ENCODE measurements at regions not wholly inside any gene's neighbourhood (a gene's known extent, or its start where the extent isn't known, plus 50 kb on each side); places are given as distances from the start of the nearest gene placed in this dataset.

GRCh38 chr13:97107815-97108529, 113.7 kb upstream of the OXGR1 start:
- no peak for DNase-seq
- peaks cover 58% of the 10 kb centered on the region for H3K27me3 Mint-ChIP-seq (ENCODE audit: low read depth)
- H3K14ac ChIP-seq (ENCODE audit: insufficient read depth, low read length) = no peak overlapping the region
- H4K91ac ChIP-seq (ENCODE audit: insufficient read length, low read depth, low read length) = no peak overlapping the region
- no peaks in the 10 kb centered on the region for H4K20me1 ChIP-seq (ENCODE audit: control insufficient read depth, insufficient read depth, insufficient read length)
- H3K4me3 Mint-ChIP-seq = no peak overlapping the region
- no CpG with 5 or more reads among the region's 12 CpGs for WGBS (ENCODE audit: extremely low coverage, insufficient read length, low lambda C conversion rate)
- H4K5ac ChIP-seq (ENCODE audit: insufficient read length, low read depth, low read length) = no peak overlapping the region
- H3T11ph ChIP-seq (ENCODE audit: low read length) = no peak overlapping the region
- H3K36me3 Mint-ChIP-seq (ENCODE audit: insufficient read depth in 1 of 3, low read depth in 3 of 3) = no peaks in the 10 kb centered on the region
- no peaks in the 10 kb centered on the region for H3K79me1 ChIP-seq (ENCODE audit: insufficient read depth, low read depth, low read length, poor library complexity, severe bottlenecking)
- H3K27me3 ChIP-seq (ENCODE audit: insufficient read depth, low read length) = no peaks in the 10 kb centered on the region
- no peak overlapping the region for H2BK20ac ChIP-seq (ENCODE audit: low read depth, low read length, poor library complexity, severe bottlenecking)
- H3K9me3 Mint-ChIP-seq = no peaks in the 10 kb centered on the region; a peak in 2 of 5 replicates
- H3K9me3 ChIP-seq (ENCODE audit: control insufficient read depth, low read depth, low read length) = no peaks in the 10 kb centered on the region
- H3K23me2 ChIP-seq (ENCODE audit: insufficient read length, low read depth, low read length, poor library complexity, severe bottlenecking) = no peaks in the 10 kb centered on the region
- H2AK5ac ChIP-seq (ENCODE audit: insufficient read length, low read length) = no peak overlapping the region
- H3K27ac ChIP-seq (ENCODE audit: insufficient read length, low read depth, low read length) = no peak overlapping the region
- H4K8ac ChIP-seq (replicated peaks; ENCODE audit: insufficient read length, low read depth, low read length) = no peak overlapping the region
- no peak overlapping the region for H3K23ac ChIP-seq (ENCODE audit: insufficient read length, low read depth, low read length)
- no peaks in the 10 kb centered on the region for H3K79me2 ChIP-seq (ENCODE audit: insufficient read depth, low read length)
- H2BK12ac ChIP-seq (ENCODE audit: insufficient read length, low read depth, low read length) = no peak overlapping the region
- H3K4me2 ChIP-seq (ENCODE audit: insufficient read depth, insufficient read length, low read length) = no peak overlapping the region
- no peak for TF ChIP-seq CTCF (conservative IDR thresholded peaks at IDR 0.05)
- no peak overlapping the region for H3K18ac ChIP-seq (ENCODE audit: insufficient read length, low read depth, low read length)
- no peak overlapping the region for H2BK15ac ChIP-seq (ENCODE audit: low read depth, low read length)
- H3K4ac ChIP-seq (ENCODE audit: low read depth, low read length) = no peak overlapping the region
- H2BK5ac ChIP-seq (ENCODE audit: insufficient read length, low read length) = no peak overlapping the region
- peaks cover 3 to 10% of the 10 kb centered on the region in 2 experiments for H3K4me1 Mint-ChIP-seq
- H3K4me1 ChIP-seq (ENCODE audit: insufficient read depth, low read length) = no peaks in the 10 kb centered on the region; the same call in 1 of the 2 replicates
- H3K56ac ChIP-seq (ENCODE audit: insufficient read length, low read depth, low read length) = no peak overlapping the region
- H2AFZ ChIP-seq (ENCODE audit: low read length) = no peak overlapping the region
- H2BK120ac ChIP-seq (ENCODE audit: low read depth, low read length, poor library complexity, severe bottlenecking) = no peak overlapping the region
- H3K27ac Mint-ChIP-seq = no peak overlapping the region
- no peak overlapping the region for H3K9ac ChIP-seq (ENCODE audit: extremely low read depth, insufficient read length, low read length)

Measured in H9 (cell line).